ENCODE measurements at regions not wholly inside any gene's neighbourhood (a gene's known extent, or its start where the extent isn't known, plus 50 kb on each side); places are given as distances from the start of the nearest gene placed in this dataset.
"Not testable (repeated sequence)": the region's sequence is repeated elsewhere in the genome, so short reads cannot be mapped to it uniquely, and the experiment has no call there.

- DNase-seq, result not testable (repeated sequence)
Observed at GRCh38 chr11:87531835-87532234, 494.1 kb downstream of the TMEM135 start.

DNA sequence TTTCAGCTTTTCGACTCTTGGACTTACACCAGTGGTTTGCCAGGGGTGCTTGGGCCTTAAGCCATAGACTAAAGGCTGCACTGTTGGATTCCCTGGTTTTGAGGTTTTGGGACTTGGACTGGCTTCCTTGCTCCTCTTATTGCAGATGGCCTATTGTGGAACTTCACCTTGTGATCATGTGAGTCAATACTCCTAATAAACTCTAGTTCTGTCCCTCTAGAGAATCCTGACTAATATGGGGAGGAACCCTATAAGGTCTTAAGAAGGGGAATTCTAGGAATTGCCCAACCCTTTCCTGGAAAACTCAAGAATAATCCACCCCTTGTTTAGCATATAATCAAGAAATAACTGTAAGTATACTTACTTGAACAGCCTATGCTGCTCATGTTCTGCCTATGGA lies 491.8 kb downstream of the TMEM135 start:
- DNase-seq, result no peak

GRCh38 chr11:87528752-87529151 lies 491.0 kb downstream of the TMEM135 start:
- DNase-seq, result no peak

DNA sequence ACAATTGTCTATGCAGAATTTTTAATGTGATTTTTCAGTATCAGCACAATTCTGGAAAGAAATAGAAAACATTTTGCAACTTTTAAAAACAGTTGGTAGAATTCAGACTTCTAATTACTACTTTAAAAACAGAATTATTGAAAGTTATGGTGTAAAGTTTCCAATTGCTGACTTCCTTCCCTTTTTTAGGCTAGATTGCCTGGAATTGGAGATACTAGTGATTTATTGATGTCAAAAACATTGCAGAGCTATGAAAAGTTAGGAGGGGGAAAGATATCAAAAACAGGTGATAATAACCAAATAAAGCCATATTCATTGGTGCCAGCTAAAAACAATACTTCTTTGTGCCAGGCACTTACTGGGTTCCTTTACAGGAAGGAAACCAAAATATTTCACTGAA lies 485.5 kb downstream of the TMEM135 start:
- DNase-seq, result no peak

- DNase-seq, result no peak
Observed at GRCh38 chr11:87518266-87518665, 480.5 kb downstream of the TMEM135 start.

DNA sequence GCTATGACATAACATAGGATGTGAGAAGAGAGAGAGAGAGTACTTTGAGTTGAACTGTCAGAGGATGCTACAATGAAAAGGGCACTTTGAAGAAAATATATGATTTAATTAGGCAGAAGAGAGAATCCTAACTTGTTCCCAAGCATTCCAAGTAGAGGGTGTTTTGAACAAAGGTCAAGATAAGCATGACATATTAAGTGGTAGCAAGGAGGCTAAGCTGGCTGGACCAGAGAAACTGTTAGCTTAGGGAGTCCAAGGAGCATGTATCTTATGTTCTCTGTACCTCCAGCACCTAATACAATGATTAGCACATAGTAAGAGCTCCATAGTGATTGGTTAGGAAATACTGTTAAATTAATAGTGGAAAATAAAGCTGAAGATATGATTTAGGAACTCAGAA lies 479.6 kb downstream of the TMEM135 start:
- no peak for DNase-seq

DNA sequence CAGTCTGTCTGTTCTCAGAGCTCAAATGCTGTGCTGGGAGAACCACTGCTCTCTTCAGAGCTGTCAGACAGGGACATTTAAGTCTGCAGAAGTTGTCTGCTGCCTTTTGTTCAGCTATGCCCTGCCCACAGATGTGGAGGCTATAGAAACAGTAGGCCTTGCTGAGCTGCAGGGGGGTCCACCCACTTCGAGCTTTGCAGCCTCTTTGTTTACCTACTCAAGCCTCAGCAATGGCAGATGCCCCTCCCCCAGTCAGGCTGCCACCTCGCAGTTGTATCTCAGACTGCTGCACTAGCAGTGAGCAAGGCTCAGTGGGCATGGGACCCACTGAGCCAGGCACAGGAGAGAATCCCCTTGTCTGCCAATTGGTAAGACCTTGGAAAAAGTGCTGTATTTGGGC lies 470.0 kb downstream of the TMEM135 start:
- DNase-seq, result not testable (repeated sequence)

DNA sequence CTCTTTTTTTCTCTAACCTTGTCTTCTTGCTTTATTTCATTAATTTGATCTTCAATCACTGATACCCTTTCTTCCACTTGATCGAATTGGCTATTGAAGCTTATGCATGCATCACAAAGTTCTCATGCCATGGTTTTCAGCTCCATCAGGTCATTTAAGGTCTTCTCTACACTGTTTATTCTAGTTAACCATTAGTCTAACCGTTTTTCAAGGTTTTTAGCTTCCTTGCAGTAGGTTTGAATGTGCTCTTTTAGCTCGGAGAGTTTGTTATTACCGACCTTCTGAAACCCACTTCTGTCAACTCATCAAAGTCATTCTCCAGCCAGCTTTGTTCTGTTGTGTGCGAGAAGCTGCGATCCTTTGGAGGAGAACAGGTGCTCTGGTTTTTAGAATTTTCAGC lies 469.2 kb downstream of the TMEM135 start:
- not testable (repeated sequence) for DNase-seq

DNA sequence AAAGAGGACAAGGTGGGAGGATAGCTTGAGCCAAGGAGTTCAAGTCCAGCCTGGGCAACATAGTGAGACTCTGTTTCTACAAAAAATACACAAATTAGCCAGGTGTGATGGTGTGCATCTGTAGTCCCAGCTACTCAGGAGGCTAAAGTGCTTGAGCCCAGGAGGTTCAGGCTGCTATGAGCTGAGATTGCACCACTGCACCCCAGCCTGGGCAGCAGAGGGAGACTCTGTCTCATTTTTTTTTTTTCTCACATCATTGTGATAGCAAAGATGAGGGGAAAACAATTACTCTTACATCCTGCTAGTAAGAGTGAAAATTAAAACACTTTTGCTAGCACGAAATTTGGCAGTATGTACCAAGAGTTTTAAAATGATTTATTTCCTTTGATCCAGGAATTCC lies 463.7 kb downstream of the TMEM135 start:
- DNase-seq, result no peak

DNA sequence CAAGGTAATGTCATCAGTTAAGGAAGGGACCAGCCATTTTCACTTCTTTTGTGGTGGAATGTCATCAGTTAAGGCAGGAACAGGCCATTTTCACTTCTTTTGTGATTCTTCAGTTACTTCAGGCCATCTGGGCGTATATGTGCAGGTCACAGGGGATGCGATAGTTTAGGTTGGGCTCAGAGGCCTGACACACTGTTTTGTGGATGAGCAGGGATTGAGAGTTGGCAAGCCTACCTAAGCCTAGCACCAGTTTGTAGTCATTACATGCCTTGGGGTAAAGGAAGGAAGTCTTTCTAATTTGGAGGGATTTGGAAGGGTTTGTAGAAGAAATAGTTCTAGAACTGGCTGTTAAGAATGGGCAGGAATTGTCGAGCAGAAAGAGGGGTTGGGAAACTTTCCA lies 457.2 kb downstream of the TMEM135 start:
- DNase-seq, result not testable (repeated sequence)

GRCh38 chr11:87494026-87494425 lies 456.3 kb downstream of the TMEM135 start:
- DNase-seq, result not testable (repeated sequence)

DNA sequence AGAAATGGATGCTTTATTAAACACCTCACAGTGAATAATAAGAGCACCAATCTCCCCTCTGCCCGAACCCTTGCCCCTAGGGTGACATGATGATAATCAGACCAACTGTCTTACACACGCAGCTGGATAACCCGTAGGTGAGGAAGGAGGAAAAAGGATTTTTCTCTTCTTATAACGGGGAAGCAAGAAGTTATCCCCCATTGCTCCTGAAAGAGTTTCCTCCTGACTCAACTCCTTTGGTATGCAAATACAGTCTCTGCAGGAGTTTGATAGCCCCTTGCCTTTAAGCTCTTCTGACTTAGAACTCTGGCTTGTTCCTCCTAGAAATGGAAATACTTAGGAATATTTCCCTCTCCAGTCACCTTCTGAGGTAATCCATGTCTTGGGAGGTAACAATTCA lies 455.8 kb downstream of the TMEM135 start:
- DNase-seq, result no peak

DNA sequence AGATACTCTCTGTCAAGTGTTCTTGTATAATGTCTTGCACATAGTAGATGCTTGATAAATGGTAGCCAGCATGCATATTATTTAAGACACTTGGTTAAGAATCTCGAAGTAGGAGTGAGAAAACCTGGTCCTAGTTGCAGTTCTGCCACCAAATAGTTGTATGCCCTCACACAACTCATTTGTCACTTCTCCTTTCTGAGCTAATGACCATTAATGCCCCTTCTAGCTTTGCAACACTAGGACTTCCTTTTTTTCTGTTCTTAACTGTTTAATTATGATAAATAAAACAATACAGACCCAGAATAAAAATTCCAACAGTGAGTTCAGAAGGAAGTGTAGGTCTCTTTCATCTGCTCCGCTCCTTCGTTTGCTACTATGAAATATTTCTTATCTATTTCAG lies 453.6 kb downstream of the TMEM135 start:
- no peak for DNase-seq

GRCh38 chr11:87490671-87491070 lies 452.9 kb downstream of the TMEM135 start:
- no peak for DNase-seq

DNA sequence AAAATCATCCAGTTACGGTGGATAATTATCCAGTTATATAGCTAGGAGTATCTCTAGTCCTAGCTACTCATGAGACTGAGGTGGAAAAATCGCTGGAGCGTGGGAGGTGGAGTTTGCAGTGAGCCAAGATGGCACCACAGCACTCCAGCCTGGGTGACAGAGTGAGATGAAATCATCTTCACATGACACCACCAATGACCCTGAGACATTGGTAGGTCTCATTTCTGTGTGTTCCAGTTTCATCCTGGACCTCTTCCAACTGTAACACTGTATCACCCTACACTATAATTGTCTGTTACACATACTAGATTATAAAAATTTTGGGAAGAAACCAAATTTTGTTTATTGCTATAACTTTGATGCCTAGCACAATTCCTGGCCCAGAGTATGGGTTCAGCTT lies 446.8 kb downstream of the TMEM135 start:
- no peak for DNase-seq

DNA sequence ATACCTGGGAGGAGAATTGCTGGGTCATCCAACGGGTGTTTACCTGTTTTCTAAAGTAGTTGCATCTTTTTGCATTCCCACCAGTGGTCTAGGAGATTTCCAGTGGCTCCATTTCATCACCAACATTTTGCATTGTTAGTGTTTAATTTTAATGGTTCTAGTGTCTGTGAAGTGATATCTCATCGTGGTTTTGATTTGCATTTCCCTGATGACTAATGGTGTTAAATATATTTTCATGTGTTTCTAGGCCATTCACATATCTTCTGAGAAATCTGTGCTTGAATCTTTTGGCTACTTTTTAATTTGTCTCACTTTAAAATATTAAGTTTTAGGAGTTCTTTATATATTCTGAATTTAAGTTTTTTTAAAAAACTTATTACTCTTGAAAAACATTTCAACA lies 439.6 kb downstream of the TMEM135 start:
- DNase-seq, result no peak

GRCh38 chr11:87473174-87473573 lies 435.4 kb downstream of the TMEM135 start:
- no peak for DNase-seq

- DNase-seq, result no peak
Observed at GRCh38 chr11:87466223-87466622, 428.5 kb downstream of the TMEM135 start.

DNA sequence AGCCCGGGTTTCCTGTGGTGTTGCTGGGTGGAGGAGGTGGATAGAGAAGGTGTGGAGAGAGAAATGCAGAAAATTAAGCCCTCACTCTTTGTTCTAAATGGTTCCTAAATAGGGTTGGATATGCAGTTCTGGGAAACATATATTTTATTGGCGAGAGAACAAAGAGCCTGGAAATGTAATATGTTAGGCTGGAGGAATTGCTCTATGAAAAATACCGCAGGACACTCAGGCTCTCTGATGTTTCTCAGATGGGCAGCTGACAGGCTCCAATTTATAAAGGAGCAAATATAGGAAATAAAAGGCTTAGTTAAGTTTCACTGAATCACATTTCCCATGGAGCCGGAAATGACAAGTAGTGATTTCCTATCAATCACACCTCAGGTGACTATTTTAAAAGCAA lies 428.0 kb downstream of the TMEM135 start:
- no peak for DNase-seq

DNA sequence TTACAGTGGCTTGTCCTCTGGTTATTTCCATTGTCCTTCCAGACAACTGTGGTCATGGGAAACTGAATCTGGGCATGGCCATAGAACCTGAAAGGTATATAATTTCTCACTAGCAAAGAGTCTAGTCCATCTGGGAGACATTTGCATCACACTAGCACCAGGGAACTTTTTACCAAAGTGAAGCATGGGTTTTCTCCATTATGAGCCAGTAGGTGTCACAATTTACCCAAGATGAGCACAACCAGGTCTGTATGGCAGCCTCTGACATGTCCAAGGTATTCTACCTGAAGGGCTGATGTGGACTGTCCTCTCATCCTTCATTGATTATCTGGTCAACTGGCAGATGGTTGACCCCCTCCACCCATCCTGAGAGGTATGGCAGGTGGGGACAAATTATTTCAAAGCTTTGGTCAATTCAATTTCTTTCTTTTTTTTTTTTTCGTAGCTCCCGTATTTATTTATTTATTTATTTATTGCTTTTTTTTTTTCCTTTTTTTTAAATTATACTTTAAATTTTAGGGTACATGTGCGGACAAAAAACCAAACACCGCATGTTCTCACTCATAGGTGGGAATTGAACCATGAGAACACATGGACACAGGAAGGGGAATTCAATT lies 425.9 kb downstream of the TMEM135 start:
- peak; percentile 2 for DNase-seq

- DNase-seq, result no peak
Observed at GRCh38 chr11:87462171-87462570, 424.4 kb downstream of the TMEM135 start.

DNA sequence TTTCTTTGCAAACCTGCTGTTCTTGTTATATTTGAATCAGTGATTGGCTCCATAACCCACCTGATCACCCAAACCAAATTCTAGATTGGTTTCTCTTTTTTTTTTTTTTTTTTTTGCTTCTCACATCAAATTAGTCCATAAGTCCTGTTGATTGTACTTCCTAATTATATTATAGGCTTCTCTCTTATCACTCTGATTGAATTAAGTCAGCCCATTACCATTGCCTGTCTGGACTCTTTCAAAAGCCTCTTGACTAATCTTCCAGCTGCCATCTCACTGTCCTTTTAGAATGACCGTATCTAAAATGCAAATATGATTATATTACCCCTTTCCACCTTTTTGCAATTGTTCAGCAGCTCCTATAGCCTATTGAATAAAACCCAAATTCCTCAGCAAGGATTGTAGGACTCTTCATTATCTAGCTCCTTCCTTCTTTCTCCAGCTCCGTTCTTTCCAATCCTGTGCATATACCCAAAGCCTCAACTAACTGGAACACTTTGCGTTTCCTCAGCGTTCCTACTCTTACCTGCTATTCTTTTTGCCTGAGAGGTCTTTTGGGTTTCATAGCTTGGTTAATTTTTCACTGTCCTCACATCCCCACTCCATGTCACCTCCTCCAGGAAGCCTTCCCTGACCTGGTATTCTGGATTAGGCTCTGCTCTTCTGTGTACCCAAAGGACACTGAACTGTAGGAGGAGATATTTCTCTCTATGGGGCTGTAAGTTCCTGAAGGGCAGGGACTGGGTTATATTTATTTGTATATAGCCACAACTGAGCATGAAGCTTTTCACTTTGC lies 423.3 kb downstream of the TMEM135 start:
- DNase-seq, result no peak

DNA sequence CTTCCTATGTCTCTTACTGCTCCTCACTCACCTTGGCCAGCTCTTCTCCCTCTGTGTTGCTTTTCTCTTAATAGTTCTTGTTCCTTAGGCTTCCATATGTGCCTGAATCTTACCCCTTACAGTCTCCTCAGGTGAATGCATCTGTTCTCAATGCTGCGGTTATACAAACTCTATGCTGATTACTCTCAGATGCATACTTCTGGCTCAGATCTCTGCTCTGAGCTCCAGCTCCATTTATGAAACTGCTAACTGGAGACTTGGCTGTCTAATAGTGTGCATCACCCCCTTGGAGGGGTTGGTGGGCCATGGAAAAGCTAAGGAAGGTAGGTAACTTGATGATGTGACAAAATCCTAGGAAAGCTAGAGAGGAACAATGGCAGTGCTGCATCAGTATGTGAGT lies 422.5 kb downstream of the TMEM135 start:
- DNase-seq, result no peak

GRCh38 chr11:87459351-87459750 lies 421.6 kb downstream of the TMEM135 start:
- DNase-seq, result no peak

GRCh38 chr11:87456499-87456898 lies 418.8 kb downstream of the TMEM135 start:
- no peak for DNase-seq

All from MV-4-11 (cell line).